ENCODE measurements at regions not wholly inside any gene's neighbourhood (a gene's known extent, or its start where the extent isn't known, plus 50 kb on each side); places are given as distances from the start of the nearest gene placed in this dataset.

DNA sequence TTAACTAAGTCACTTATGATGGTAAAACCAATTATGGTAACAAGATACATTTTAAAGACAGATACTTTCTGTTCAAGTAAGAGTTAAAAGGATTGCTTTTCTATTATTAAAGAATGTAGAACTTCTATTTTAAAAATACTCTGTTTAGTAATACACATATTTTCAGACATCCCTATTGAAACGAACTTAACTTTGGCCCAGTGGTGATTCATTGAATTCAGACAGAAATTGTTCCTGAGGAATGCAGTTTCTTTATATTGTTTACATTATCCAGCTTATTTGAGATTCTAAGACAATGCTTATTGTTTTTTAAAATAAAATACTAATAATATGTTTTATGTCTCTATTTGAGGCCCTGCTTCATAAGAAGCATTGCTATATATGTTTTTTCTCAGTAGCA lies 816.4 kb downstream of the SEMA5A start:
- TF ChIP-seq POLR2A (IDR thresholded peaks at IDR 0.05): no peak
- TF ChIP-seq, protein P1, sequence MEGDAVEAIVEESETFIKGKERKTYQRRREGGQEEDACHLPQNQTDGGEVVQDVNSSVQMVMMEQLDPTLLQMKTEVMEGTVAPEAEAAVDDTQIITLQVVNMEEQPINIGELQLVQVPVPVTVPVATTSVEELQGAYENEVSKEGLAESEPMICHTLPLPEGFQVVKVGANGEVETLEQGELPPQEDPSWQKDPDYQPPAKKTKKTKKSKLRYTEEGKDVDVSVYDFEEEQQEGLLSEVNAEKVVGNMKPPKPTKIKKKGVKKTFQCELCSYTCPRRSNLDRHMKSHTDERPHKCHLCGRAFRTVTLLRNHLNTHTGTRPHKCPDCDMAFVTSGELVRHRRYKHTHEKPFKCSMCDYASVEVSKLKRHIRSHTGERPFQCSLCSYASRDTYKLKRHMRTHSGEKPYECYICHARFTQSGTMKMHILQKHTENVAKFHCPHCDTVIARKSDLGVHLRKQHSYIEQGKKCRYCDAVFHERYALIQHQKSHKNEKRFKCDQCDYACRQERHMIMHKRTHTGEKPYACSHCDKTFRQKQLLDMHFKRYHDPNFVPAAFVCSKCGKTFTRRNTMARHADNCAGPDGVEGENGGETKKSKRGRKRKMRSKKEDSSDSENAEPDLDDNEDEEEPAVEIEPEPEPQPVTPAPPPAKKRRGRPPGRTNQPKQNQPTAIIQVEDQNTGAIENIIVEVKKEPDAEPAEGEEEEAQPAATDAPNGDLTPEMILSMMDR (IDR thresholded peaks at IDR 0.05): no peak
- TF ChIP-seq POLR2AphosphoS5 (IDR thresholded peaks at IDR 0.05; ENCODE audit: insufficient read depth in 1 of 2, low read depth in 1 of 2): no peak
